T-helper 17 cell (primary cell): ENCODE measurements at regions not wholly inside any gene's neighbourhood (a gene's known extent, or its start where the extent isn't known, plus 50 kb on each side); places are given as distances from the start of the nearest gene placed in this dataset.

Experiments used
- ATAC-seq: fragments of 150-1000 bp; cut with Tn5 transposase; 2 replicates; pipeline ENCODE4 v1.10.0; 2021; ENCODE audit warnings: mild to moderate bottlenecking, moderate library complexity
- DNase-seq, 3 donors: peaks; one replicate each; pipeline versions ENCODE4 v3.0.0 to v3.0.0-alpha.2; 2020 to 2021
- H3K9me3 ChIP-seq: one replicate; pipeline ENCODE4 v1.7.0; 2013; ENCODE audit warnings: low read length, mild to moderate bottlenecking; ENCODE audit not compliant: control insufficient read depth, poor library complexity, severe bottlenecking
- H3K27ac Mint-ChIP-seq: one replicate; pipeline ENCODE4 v1.8.0; 2022; ENCODE audit warnings: mild to moderate bottlenecking, moderate library complexity, mixed read lengths
- H3K27me3 Mint-ChIP-seq: one replicate; pipeline ENCODE4 v1.8.0; 2022; ENCODE audit warnings: mixed read lengths
- H3K36me3 Mint-ChIP-seq: one replicate; pipeline ENCODE4 v1.8.0; 2022; ENCODE audit warnings: low read depth, mixed read lengths
- H3K4me1 Mint-ChIP-seq: one replicate; pipeline ENCODE4 v1.8.0; 2022; ENCODE audit warnings: mild to moderate bottlenecking, mixed read lengths
- H3K4me3 Mint-ChIP-seq: one replicate; pipeline ENCODE4 v1.8.0; 2022; ENCODE audit warnings: mild to moderate bottlenecking, moderate library complexity, mixed read lengths

DNA sequence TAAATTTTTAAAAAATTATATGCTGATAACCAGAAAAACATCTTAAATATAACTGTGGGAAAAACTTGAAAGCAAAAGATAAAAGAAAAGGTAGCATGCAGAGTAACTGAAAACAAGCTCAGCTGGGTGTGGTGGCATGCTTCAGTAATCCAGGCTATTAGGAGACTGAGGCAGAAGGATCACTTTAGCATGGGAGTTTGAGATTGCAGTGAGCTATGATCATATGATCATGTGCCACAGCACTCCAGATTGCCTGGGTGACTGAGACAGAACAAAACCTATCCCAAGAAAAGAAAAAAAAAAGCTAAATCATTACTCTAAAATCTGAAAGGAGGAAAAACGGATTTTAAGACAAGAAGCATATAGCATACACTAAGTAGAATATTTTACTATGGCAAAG is 1624.0 kb downstream of the AMY1C start:
- H3K4me1 Mint-ChIP-seq, result no peaks in the 10 kb centered on the region
- no peak overlapping the region for H3K4me3 Mint-ChIP-seq
- DNase-seq, result no peak
- no peaks in the 10 kb centered on the region for H3K27me3 Mint-ChIP-seq
- no peaks in the 10 kb centered on the region for H3K9me3 ChIP-seq
- H3K36me3 Mint-ChIP-seq, result no peaks in the 10 kb centered on the region
- ATAC-seq, result no peak
- H3K27ac Mint-ChIP-seq, result no peak overlapping the region

DNA sequence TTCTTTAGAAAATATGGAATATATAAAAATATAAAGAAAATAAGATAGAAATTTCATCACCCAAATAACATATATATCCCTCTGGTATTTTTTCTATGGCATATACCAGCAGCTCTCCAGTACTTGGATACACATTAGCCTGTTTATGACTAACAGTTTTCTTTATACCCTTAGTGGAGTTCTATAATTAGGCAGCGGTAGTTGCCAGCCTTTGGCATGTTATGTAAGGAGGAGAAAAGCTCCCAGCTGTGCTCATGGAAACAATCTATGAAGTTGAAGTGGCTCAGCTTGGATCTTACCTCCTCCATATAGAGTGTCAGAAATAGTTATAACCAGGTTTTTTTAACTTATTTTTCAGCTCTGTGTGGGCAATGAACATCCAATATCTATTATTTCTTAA is 1636.8 kb downstream of the AMY1C start:
- no peaks in the 10 kb centered on the region for H3K9me3 ChIP-seq
- Mint-ChIP-seq H3K4me3 (no peak overlapping the region), H3K4me1 (no peaks in the 10 kb centered on the region), H3K27ac (no peak overlapping the region), H3K27me3 (no peaks in the 10 kb centered on the region), H3K36me3 (no peaks in the 10 kb centered on the region)
- ATAC-seq, result no peak
- no peak for DNase-seq

DNA sequence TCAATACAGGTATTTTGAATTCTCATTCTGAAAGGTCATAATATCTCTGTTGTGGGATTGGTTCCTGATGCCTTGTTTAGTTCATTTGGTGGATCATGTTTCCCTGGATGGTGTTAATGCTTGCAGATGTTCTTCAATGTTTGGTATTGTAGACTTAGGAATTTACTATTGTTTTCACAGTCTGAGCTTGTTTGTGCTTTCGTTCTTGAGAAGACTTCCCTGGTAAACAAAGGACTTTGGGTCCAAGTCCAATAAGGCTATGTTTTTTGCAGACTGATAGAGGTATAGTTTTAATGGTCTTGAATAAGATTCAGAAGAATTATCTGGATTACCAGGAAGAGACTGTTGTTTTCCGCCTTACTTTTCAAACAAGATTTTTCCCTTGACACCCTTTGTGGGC is 1646.3 kb downstream of the AMY1C start:
- Mint-ChIP-seq H3K4me1 (no peaks in the 10 kb centered on the region), H3K27me3 (no peaks in the 10 kb centered on the region), H3K36me3 (no peaks in the 10 kb centered on the region), H3K27ac (no peak overlapping the region), H3K4me3 (no peak overlapping the region)
- no peaks in the 10 kb centered on the region for H3K9me3 ChIP-seq
- ATAC-seq, result no peak
- no peak for DNase-seq

DNA sequence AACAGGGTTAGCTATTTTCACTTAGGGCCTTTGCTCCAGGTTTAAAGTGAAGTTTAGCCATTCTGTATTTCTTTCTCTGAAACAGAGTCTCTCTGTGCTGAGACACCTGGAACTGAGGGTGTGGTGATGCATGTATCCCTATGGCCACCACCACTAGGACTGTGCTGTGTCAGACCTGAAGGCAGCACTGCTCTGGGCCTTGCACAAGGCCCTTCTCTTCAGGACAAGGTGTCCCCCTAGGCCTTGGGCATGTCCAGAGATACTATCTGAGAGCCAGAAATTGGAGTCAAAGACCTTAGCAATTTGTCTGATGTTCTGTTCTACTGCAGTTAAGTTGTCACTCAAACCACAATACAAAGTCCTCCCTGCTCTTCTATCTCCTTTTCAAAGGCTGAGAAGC is 1649.2 kb downstream of the AMY1C start:
- Mint-ChIP-seq H3K4me3 (no peak overlapping the region), H3K36me3 (no peaks in the 10 kb centered on the region), H3K27me3 (no peaks in the 10 kb centered on the region), H3K4me1 (no peaks in the 10 kb centered on the region), H3K27ac (no peak overlapping the region)
- H3K9me3 ChIP-seq, result no peaks in the 10 kb centered on the region
- DNase-seq (no peak), ATAC-seq (no peak)

DNA sequence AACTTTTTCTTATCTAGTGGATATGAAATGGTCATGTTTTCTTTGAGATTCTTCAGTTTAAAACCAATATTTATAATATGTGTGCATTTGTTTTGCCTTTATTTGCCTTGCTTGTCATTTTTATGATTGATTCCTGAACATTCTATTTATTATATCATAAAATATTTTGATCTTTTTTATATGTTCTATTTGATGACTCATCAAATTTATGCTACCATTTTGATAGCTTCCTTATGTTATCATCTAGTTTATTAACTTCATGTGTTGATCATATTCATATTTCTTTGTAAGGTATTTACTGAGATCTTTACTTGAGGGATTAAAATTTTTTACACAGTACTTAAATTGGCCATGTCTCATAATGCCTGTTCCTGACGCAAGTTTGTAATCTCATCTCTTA is 1650.0 kb downstream of the AMY1C start:
- no peaks in the 10 kb centered on the region for H3K9me3 ChIP-seq
- no peak overlapping the region for H3K4me3 Mint-ChIP-seq
- ATAC-seq (no peak), DNase-seq (no peak)
- no peaks in the 10 kb centered on the region for H3K27me3 Mint-ChIP-seq
- H3K27ac Mint-ChIP-seq, result no peak overlapping the region
- H3K4me1 Mint-ChIP-seq, result no peaks in the 10 kb centered on the region
- H3K36me3 Mint-ChIP-seq, result no peaks in the 10 kb centered on the region

DNA sequence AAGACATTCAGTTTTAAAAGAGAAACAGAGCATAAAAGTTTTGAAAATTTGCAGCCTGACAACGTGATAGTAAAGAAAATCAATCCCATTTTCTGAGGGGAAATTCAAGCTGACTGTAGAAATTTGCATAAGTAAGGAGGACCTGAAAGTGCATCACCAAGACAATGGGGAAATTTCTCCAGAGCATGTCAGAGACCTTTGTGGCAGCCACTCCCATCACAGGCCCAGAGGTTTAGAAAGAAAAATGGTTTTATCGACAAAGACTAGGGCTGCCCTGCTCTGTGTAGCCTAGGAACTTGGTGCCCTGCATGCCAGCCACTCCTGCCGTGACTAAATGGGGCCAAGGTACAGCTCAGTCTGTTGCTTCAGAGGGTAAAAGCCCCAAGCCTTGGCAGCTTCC is 1640.2 kb upstream of the PRMT6 start:
- no peaks in the 10 kb centered on the region for H3K9me3 ChIP-seq
- Mint-ChIP-seq H3K4me3 (no peak overlapping the region), H3K27me3 (no peaks in the 10 kb centered on the region), H3K36me3 (no peaks in the 10 kb centered on the region), H3K27ac (no peak overlapping the region), H3K4me1 (no peaks in the 10 kb centered on the region)
- ATAC-seq, result no peak
- no peak for DNase-seq

DNA sequence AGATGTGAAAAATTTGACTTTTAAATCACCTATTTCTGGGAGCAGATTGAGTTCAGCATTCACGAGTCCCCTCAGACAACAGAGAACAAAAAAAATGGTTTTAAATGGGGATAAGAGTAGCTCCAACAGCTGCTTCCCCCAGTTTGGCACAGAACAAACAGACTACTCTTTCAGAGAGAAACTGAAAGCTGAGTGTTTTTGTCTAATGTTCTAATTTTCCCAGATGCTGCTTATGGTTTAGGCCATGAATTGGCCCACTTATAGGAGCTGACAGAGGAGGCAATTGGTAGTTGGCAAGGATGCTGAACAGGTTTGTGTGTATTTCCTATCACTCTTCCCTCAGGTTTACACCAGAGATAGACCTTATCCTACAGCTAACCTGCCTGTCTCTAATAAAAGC is 1637.4 kb upstream of the PRMT6 start:
- Mint-ChIP-seq H3K4me3 (no peak overlapping the region), H3K4me1 (no peaks in the 10 kb centered on the region), H3K36me3 (no peaks in the 10 kb centered on the region), H3K27me3 (no peaks in the 10 kb centered on the region), H3K27ac (no peak overlapping the region)
- ATAC-seq (no peak), DNase-seq (no peak)
- no peaks in the 10 kb centered on the region for H3K9me3 ChIP-seq

DNA sequence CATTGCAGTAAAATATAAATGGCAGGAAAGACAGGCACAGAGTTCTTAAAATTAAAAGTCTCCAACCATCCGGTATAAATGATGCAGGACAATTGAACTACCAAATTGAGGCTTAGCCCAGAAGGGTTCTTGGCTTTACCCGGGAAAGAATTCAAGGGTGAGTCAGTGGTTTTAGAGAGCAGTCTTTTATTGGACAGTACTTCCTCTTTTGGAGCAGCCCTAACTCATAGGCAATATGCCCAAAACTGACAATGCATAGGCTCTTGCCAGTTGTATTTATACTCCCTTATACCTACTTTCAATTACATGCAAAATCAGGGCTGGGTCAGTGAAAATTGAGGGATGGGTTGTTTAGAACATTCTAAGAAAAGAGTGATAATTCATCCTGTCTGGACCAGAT is 1628.9 kb upstream of the PRMT6 start:
- ATAC-seq, result no peak
- Mint-ChIP-seq H3K4me1 (no peaks in the 10 kb centered on the region), H3K4me3 (no peak overlapping the region), H3K36me3 (no peaks in the 10 kb centered on the region), H3K27ac (no peak overlapping the region), H3K27me3 (no peaks in the 10 kb centered on the region)
- DNase-seq, result no peak
- no peaks in the 10 kb centered on the region for H3K9me3 ChIP-seq

DNA sequence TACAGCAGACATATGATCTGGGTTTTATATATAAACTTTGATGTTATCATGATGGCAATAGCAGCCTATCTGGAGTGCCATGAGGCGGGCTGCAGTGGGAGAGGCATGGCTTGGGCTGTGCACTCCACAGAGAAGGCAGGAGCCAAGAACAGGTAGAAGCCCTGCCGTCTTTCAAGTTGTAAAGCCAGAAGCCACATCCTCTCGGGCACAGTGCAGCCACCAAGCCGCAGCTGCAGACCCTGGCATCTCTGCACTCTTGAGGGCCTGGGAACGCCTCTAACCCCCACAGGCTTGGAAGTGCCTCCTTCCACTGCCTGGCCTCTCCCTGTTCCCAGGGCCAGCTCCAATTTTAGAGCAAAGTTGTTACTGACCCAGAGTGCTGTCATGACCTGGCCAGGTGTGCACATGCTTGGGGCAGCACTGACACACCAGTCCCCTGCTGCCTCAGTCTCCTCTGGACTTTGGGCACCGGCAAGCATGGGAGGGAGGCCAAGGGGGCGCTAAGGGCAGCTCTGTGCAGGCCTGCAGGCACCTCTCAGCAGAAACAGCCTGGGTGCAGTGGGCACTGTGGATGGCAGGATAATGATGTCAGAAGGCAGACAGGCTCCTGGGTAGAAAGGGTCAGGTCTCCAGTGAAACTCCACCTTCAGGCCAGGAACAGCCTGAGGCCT is 1619.8 kb upstream of the PRMT6 start:
- H3K9me3 ChIP-seq, result no peaks in the 10 kb centered on the region
- DNase-seq (no peak), ATAC-seq (no peak)
- no peaks in the 10 kb centered on the region for H3K27me3 Mint-ChIP-seq
- no peaks in the 10 kb centered on the region for H3K4me1 Mint-ChIP-seq
- H3K4me3 Mint-ChIP-seq, result no peak overlapping the region
- no peaks in the 10 kb centered on the region for H3K36me3 Mint-ChIP-seq
- H3K27ac Mint-ChIP-seq, result no peak overlapping the region

DNA sequence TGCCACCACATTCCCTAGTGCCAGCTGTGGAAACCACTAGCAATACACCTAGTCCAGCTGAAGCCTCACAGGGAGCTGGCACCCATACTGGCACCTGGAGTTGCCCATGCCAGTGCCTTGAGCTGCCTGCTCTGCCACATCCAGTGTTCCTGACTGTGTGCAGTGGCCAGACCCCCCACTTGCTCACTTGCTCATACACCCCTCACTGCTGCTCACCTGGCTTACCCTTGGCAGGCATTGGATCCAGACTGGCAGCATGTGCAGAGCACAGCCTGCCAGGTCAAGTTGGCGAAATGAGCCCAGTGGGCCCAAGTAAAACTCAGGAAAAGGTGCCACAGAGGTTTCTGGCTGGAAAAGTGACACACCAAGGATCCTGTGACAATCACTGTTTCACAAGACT is 1618.6 kb upstream of the PRMT6 start:
- Mint-ChIP-seq H3K4me1 (no peaks in the 10 kb centered on the region), H3K4me3 (no peak overlapping the region), H3K27me3 (no peaks in the 10 kb centered on the region), H3K27ac (no peak overlapping the region), H3K36me3 (no peaks in the 10 kb centered on the region)
- DNase-seq (no peak), ATAC-seq (no peak)
- no peaks in the 10 kb centered on the region for H3K9me3 ChIP-seq

DNA sequence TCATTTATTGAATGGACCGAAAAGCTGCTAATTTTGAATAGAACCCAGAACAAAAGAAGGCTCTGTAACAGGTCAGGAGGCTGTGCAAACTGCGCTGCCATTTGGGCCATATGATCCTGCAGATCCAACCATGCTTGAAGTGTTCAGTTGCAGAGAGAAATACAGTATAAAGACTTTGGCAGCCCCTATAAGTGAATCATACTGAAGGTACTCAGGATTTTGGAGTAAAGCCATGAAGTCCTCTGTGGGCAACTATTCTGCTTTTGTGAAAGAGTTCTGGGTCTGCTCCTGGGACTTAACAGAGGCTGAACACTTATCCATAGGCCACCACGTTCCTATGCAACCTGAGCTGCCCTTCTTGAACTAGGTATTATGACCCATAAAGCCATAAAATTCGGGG is 1613.6 kb upstream of the PRMT6 start:
- no peaks in the 10 kb centered on the region for H3K9me3 ChIP-seq
- ATAC-seq (no peak), DNase-seq (no peak)
- Mint-ChIP-seq H3K36me3 (no peaks in the 10 kb centered on the region), H3K4me3 (no peak overlapping the region), H3K4me1 (no peaks in the 10 kb centered on the region), H3K27me3 (no peaks in the 10 kb centered on the region), H3K27ac (no peak overlapping the region)

DNA sequence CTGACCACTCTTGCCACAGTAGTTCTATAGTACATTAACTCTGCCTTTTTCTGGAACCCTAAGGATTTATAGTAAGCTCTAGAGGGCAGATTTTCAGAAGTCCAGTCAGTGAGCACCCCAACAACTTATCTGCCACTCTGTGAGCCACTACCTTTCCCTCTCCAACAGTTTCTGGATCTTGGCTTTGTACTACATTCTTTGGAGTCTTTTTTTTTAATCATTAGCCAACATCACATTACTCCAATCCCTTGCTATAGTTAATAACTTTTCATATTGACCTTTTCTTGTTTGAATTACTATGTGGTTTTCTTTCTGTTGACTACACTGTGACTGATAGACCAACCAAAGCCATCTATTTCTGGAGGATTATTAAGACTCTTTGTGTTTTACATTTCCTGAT is 1596.7 kb upstream of the PRMT6 start:
- H3K9me3 ChIP-seq, result no peaks in the 10 kb centered on the region
- H3K36me3 Mint-ChIP-seq, result no peaks in the 10 kb centered on the region
- H3K27ac Mint-ChIP-seq, result no peak overlapping the region
- H3K27me3 Mint-ChIP-seq, result no peaks in the 10 kb centered on the region
- DNase-seq, result no peak
- no peak for ATAC-seq
- H3K4me1 Mint-ChIP-seq, result no peaks in the 10 kb centered on the region
- H3K4me3 Mint-ChIP-seq, result no peak overlapping the region

DNA sequence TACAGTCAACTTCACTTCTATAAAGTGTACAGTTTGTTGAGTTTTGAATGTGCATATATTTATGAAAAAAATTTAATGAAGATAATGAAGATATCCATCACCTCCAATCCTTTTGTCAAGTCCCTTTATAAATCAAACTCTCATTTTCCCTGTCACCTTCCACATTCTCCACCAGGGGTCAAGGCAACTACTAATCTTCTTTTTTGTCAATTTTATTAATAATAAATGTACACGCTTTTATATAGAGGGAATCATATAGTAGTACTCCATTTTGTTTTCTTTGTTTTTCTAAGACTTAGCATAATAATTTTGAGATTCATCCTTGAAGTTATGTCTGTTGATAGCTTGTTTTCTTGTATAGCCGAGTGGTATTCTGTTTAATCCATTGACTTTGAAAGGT is 1594.2 kb upstream of the PRMT6 start:
- no peak for ATAC-seq
- H3K4me1 Mint-ChIP-seq, result no peaks in the 10 kb centered on the region
- H3K27me3 Mint-ChIP-seq, result no peaks in the 10 kb centered on the region
- no peak overlapping the region for H3K4me3 Mint-ChIP-seq
- H3K9me3 ChIP-seq, result no peaks in the 10 kb centered on the region
- no peak for DNase-seq
- H3K27ac Mint-ChIP-seq, result no peak overlapping the region
- H3K36me3 Mint-ChIP-seq, result no peaks in the 10 kb centered on the region

DNA sequence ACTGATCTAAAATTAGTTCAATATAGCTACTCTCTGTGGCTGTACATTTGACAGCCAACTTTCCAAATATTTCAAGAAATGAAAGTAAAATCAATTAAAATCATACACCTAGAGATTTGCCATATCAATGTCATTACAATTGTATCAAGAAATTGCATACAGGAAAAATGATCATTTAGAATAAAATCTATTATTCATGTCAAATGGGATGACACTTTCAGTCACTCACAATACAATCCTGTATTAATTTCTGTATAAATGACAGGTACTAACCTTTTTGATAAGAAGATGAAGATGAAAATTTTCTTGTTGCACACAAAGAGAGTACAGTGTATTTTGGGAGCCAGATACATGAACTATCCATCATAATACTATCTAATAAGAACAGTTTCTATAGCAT is 1588.9 kb upstream of the PRMT6 start:
- no peak overlapping the region for H3K27ac Mint-ChIP-seq
- ATAC-seq, result no peak
- H3K9me3 ChIP-seq, result no peaks in the 10 kb centered on the region
- DNase-seq, result no peak
- no peaks in the 10 kb centered on the region for H3K36me3 Mint-ChIP-seq
- no peaks in the 10 kb centered on the region for H3K4me1 Mint-ChIP-seq
- H3K27me3 Mint-ChIP-seq, result no peaks in the 10 kb centered on the region
- no peak overlapping the region for H3K4me3 Mint-ChIP-seq
